Lower leg skin (tissue), 3 donors: ENCODE measurements at regions not wholly inside any gene's neighbourhood (a gene's known extent, or its start where the extent isn't known, plus 50 kb on each side); places are given as distances from the start of the nearest gene placed in this dataset.

Source experiments
- CTCF ChIP-seq, 3 donors: fragments of 450-650 bp; IDR thresholded peaks; one replicate each; pipeline ENCODE4 v1.5.1; 2016; ENCODE audit warnings: antibody characterized with exemption in 3 of 3, mild to moderate bottlenecking in 3 of 3, moderate library complexity in 2 of 3
- POLR2A ChIP-seq, 2 donors: fragments of 450-650 bp; IDR thresholded peaks; one replicate each; pipeline ENCODE4 v1.6.1; 2016 to 2017; ENCODE audit warnings: antibody characterized with exemption in 2 of 2, mild to moderate bottlenecking in 1 of 2, moderate library complexity in 1 of 2

- TF ChIP-seq CTCF (IDR thresholded peaks at IDR 0.05) = no peak
- TF ChIP-seq POLR2A (IDR thresholded peaks at IDR 0.05) = no peak
These were observed 188.3 kb downstream of the GXYLT1 start for GRCh38 chr12:41956353-41956752.
